ENCODE measurements at regions not wholly inside any gene's neighbourhood (a gene's known extent, or its start where the extent isn't known, plus 50 kb on each side); places are given as distances from the start of the nearest gene placed in this dataset.

GRCh38 chrX:40152741-40153344 lies 55.1 kb upstream of the BCOR start:
- DNase-seq (ENCODE audit: low read depth, low spot score): no peak
- Histone ChIP-seq H3K36me3 (ENCODE audit: control insufficient read depth in 2 of 2, extremely low read depth in 1 of 2, insufficient read depth in 2 of 2, low read length in 2 of 2) (no peaks in the 10 kb centered on the region), H4K20me1 (replicated peaks; ENCODE audit: control insufficient read depth, extremely low read depth, insufficient read depth, low read length) (no peaks in the 10 kb centered on the region), H3K27ac (ENCODE audit: insufficient read depth, low read depth, low read length) (peak overlapping the region; percentile 53), H3K9ac (replicated peaks; ENCODE audit: extremely low read depth, insufficient read depth, low read length) (peak overlapping the region; percentile 62), H2AFZ (ENCODE audit: low read depth, low read length) (peak overlapping the region; percentile 60), H3K9me3 (replicated peaks; ENCODE audit: control insufficient read depth, insufficient read depth, low read length) (no peaks in the 10 kb centered on the region), H3K27me3 (ENCODE audit: control insufficient read depth in 2 of 2, insufficient read depth in 2 of 2, low read length in 2 of 2) (no peaks in the 10 kb centered on the region), H3K4me2 (ENCODE audit: insufficient read depth, low read length) (peak overlapping the region; percentile 54), H3K9me1 (replicated peaks; ENCODE audit: control insufficient read depth, extremely low read depth, insufficient read depth, low read length) (no peaks in the 10 kb centered on the region), H3K79me2 (ENCODE audit: control insufficient read depth, insufficient read depth, low read length) (no peaks in the 10 kb centered on the region), H3K4me3 (replicated peaks in 1 of 3; ENCODE audit: insufficient read depth in 1 of 3, low read depth in 1 of 3, low read length in 3 of 3) (peak overlapping the region; percentile 10 to 38 (median 20)), H3K4me1 (ENCODE audit: control insufficient read depth, extremely low read depth, insufficient read depth, low read length) (peaks cover 35% of the 10 kb centered on the region)
- TF ChIP-seq MAX (IDR thresholded peaks at IDR 0.05; ENCODE audit: insufficient read depth, insufficient read length): no peak
- no peak for TF ChIP-seq POLR2A (IDR thresholded peaks at IDR 0.05; ENCODE audit: low read depth, low read length)
- no peak for TF ChIP-seq MYC (IDR thresholded peaks at IDR 0.05; ENCODE audit: low read depth, low read length)
- no peak for TF ChIP-seq POLR2AphosphoS5 (IDR thresholded peaks at IDR 0.05; ENCODE audit: insufficient read depth, low read depth, low read length)
- TF ChIP-seq GATA2 (IDR thresholded peaks at IDR 0.05; ENCODE audit: insufficient read depth, insufficient read length, low read depth, low read length): no peak
- no peak for TF ChIP-seq FOS (IDR thresholded peaks at IDR 0.05; ENCODE audit: borderline replicate concordance, insufficient read depth, low read length)
- dilution Hi-C loops (cut with MboI; ENCODE audit: extremely low pct_ligation_motif_present, low sequenced_read_pairs) (no loop called here), intact Hi-C loops (cut with micrococcal nuclease) (loop anchor here (5.0 kb wide), 2 partner anchors 141 to 331 kb away; no protein-coding TSS in a partner anchor)
- CTCF ChIA-PET: interaction anchor here (0.8 to 1.2 kb wide), 6 partner anchors 12 to 448 kb away, joined by 3 to 8 read pairs (median 4); no protein-coding TSS in a partner anchor
- POLR2A ChIA-PET: no interaction called here
- no TSS peak for BruUV-seq (replicated peaks)
- no peak for FAIRE-seq

GRCh38 chrX:40152173-40152711 lies 54.5 kb upstream of the BCOR start:
- Histone ChIP-seq H3K4me1 (ENCODE audit: control insufficient read depth, extremely low read depth, insufficient read depth, low read length) (peaks cover 34% of the 10 kb centered on the region), H3K4me3 (replicated peaks in 1 of 3; ENCODE audit: insufficient read depth in 1 of 3, low read depth in 1 of 3, low read length in 3 of 3) (peak overlapping the region in 1 of 3 experiments; percentile 38), H3K9ac (replicated peaks; ENCODE audit: extremely low read depth, insufficient read depth, low read length) (peak overlapping the region; percentile 62), H3K9me1 (replicated peaks; ENCODE audit: control insufficient read depth, extremely low read depth, insufficient read depth, low read length) (no peaks in the 10 kb centered on the region), H3K27ac (ENCODE audit: insufficient read depth, low read depth, low read length) (no peak overlapping the region), H4K20me1 (replicated peaks; ENCODE audit: control insufficient read depth, extremely low read depth, insufficient read depth, low read length) (no peaks in the 10 kb centered on the region), H3K4me2 (ENCODE audit: insufficient read depth, low read length) (peak overlapping the region; percentile 54), H3K79me2 (ENCODE audit: control insufficient read depth, insufficient read depth, low read length) (no peaks in the 10 kb centered on the region), H2AFZ (ENCODE audit: low read depth, low read length) (no peak overlapping the region), H3K9me3 (replicated peaks; ENCODE audit: control insufficient read depth, insufficient read depth, low read length) (no peaks in the 10 kb centered on the region), H3K36me3 (ENCODE audit: control insufficient read depth in 2 of 2, extremely low read depth in 1 of 2, insufficient read depth in 2 of 2, low read length in 2 of 2) (no peaks in the 10 kb centered on the region), H3K27me3 (ENCODE audit: control insufficient read depth in 2 of 2, insufficient read depth in 2 of 2, low read length in 2 of 2) (no peaks in the 10 kb centered on the region)
- FAIRE-seq: no peak
- dilution Hi-C loops (cut with MboI; ENCODE audit: extremely low pct_ligation_motif_present, low sequenced_read_pairs) (no loop called here), intact Hi-C loops (cut with micrococcal nuclease) (loop anchor here (5.0 kb wide), 2 partner anchors 140 to 330 kb away; no protein-coding TSS in a partner anchor)
- no TSS peak for BruUV-seq (replicated peaks)
- CTCF ChIA-PET: interaction anchor here (0.8 to 1.0 kb wide), 3 partner anchors 42 to 447 kb away, joined by 3 to 4 read pairs (median 3); no protein-coding TSS in a partner anchor
- DNase-seq (ENCODE audit: low read depth, low spot score): no peak
- POLR2A ChIA-PET: no interaction called here
- TF ChIP-seq POLR2AphosphoS5 (IDR thresholded peaks at IDR 0.05; ENCODE audit: insufficient read depth, low read depth, low read length): no peak
- no peak for TF ChIP-seq POLR2A (IDR thresholded peaks at IDR 0.05; ENCODE audit: low read depth, low read length)
- no peak for TF ChIP-seq FOS (IDR thresholded peaks at IDR 0.05; ENCODE audit: borderline replicate concordance, insufficient read depth, low read length)
- no peak for TF ChIP-seq GATA2 (IDR thresholded peaks at IDR 0.05; ENCODE audit: insufficient read depth, insufficient read length, low read depth, low read length)
- no peak for TF ChIP-seq JUN (IDR thresholded peaks at IDR 0.05; ENCODE audit: borderline replicate concordance, insufficient read depth, insufficient read length, low read depth)

Measured in endothelial cell of umbilical vein (primary cell).